GM18873 (cell line): ENCODE measurements at regions not wholly inside any gene's neighbourhood (a gene's known extent, or its start where the extent isn't known, plus 50 kb on each side); places are given as distances from the start of the nearest gene placed in this dataset.
"Not testable (repeated sequence)": the region's sequence is repeated elsewhere in the genome, so short reads cannot be mapped to it uniquely, and the experiment has no call there.

Experiments used
- ATAC-seq: cut with Tn5 transposase; IDR thresholded peaks from one replicate; pipeline ENCODE4 v1.9.1; 2021; ENCODE audit warnings: mild to moderate bottlenecking, moderate library complexity, moderate number of reproducible peaks; ENCODE audit not compliant: unreplicated experiment, low FRiP score

GRCh38 chr2:219724628-219725027 lies 97.2 kb downstream of the SLC4A3 start:
- no peak for ATAC-seq

GRCh38 chr2:219726916-219727315 lies 99.5 kb downstream of the SLC4A3 start:
- ATAC-seq = no peak

- ATAC-seq = no peak
Measured at GRCh38 chr2:219727771-219728429, 100.5 kb downstream of the SLC4A3 start.

- ATAC-seq = no peak
Measured at GRCh38 chr2:219728991-219729487, 101.6 kb downstream of the SLC4A3 start.

GRCh38 chr2:219731173-219731572 lies 103.7 kb downstream of the SLC4A3 start:
- no peak for ATAC-seq

- ATAC-seq = no peak
Measured at GRCh38 chr2:219733106-219733505, 105.7 kb downstream of the SLC4A3 start.

- no peak for ATAC-seq
Measured at GRCh38 chr2:219733746-219734145, 106.3 kb downstream of the SLC4A3 start.

GRCh38 chr2:219736209-219736608 lies 108.8 kb downstream of the SLC4A3 start:
- no peak for ATAC-seq

- ATAC-seq = no peak
Measured at GRCh38 chr2:219737270-219737691, 109.9 kb downstream of the SLC4A3 start.

- no peak for ATAC-seq
Measured at GRCh38 chr2:219739066-219739465, 111.6 kb downstream of the SLC4A3 start.

GRCh38 chr2:219739866-219740440 lies 112.5 kb downstream of the SLC4A3 start:
- no peak for ATAC-seq

GRCh38 chr2:219743548-219743947 lies 116.1 kb downstream of the SLC4A3 start:
- no peak for ATAC-seq

- ATAC-seq = no peak
Measured at GRCh38 chr2:219744066-219744465, 116.6 kb downstream of the SLC4A3 start.

GRCh38 chr2:219744600-219744999 lies 117.2 kb downstream of the SLC4A3 start:
- ATAC-seq = no peak

- no peak for ATAC-seq
Measured at GRCh38 chr2:219747637-219748036, 120.2 kb downstream of the SLC4A3 start.

GRCh38 chr2:219748671-219749570 lies 121.5 kb downstream of the SLC4A3 start:
- no peak for ATAC-seq

- ATAC-seq = not testable (repeated sequence)
Measured at GRCh38 chr2:219751121-219751520, 123.7 kb downstream of the SLC4A3 start.

- no peak for ATAC-seq
Measured at GRCh38 chr2:219752726-219753125, 125.3 kb downstream of the SLC4A3 start.

- no peak for ATAC-seq
Measured at GRCh38 chr2:219758907-219759680, 131.7 kb downstream of the SLC4A3 start.

GRCh38 chr2:219759801-219760200 lies 132.4 kb downstream of the SLC4A3 start:
- no peak for ATAC-seq
